ENCODE measurements at regions not wholly inside any gene's neighbourhood (a gene's known extent, or its start where the extent isn't known, plus 50 kb on each side); places are given as distances from the start of the nearest gene placed in this dataset.

- Histone ChIP-seq H3K4me1 (ENCODE audit: insufficient read depth, low read length) (no peaks in the 10 kb centered on the region), H3K27me3 (ENCODE audit: control insufficient read depth in 1 of 2, insufficient read depth in 2 of 2, low read length in 2 of 2) (no peaks in the 10 kb centered on the region), H3K36me3 (replicated peaks in 1 of 2; ENCODE audit: control insufficient read depth in 1 of 2, insufficient read depth in 2 of 2, low read length in 2 of 2) (no peaks in the 10 kb centered on the region), H3K27ac (ENCODE audit: extremely low read length, insufficient read depth, low read length) (no peak overlapping the region), H2AFZ (ENCODE audit: low read length) (no peak overlapping the region), H3K4me3 (replicated peaks in 1 of 3; ENCODE audit: insufficient read depth in 1 of 3, low read depth in 2 of 3, low read length in 3 of 3) (no peak overlapping the region), H3K9ac (ENCODE audit: insufficient read depth, low read depth, low read length) (no peak overlapping the region), H3K9me3 (ENCODE audit: low read length) (no peaks in the 10 kb centered on the region), H4K20me1 (ENCODE audit: insufficient read depth, low read length) (no peaks in the 10 kb centered on the region), H3K4me2 (ENCODE audit: low read depth, low read length) (no peak overlapping the region), H3K79me2 (ENCODE audit: insufficient read depth, low read length) (no peaks in the 10 kb centered on the region)
- POLR2A ChIA-PET = no interaction called here
- FAIRE-seq (no peak), ATAC-seq (no peak), DNase-seq (ENCODE audit: low spot score) (no peak)
- 0% methylated on average over 1 of the region's 1 CpG for WGBS (ENCODE audit: low lambda C conversion rate)
- CTCF ChIA-PET (ENCODE audit: low intra/inter-chr PET ratio, low total read pairs) = no interaction called here
- TF ChIP-seq POLR2A (IDR thresholded peaks at IDR 0.05; ENCODE audit: insufficient read depth in 1 of 2, low read depth in 2 of 2, low read length in 2 of 2) (no peak), MIXL1 (CRISPR knock-in tag; IDR thresholded peaks at IDR 0.05) (no peak), TIGD3 (CRISPR knock-in tag; IDR thresholded peaks at IDR 0.05; ENCODE audit: borderline replicate concordance) (no peak), BORCS8-MEF2B (CRISPR knock-in tag; IDR thresholded peaks at IDR 0.05) (no peak), LRRFIP1 (CRISPR knock-in tag; conservative IDR thresholded peaks at IDR 0.05) (no peak), ZNF782 (CRISPR knock-in tag; IDR thresholded peaks at IDR 0.05; ENCODE audit: borderline replicate concordance) (no peak), TFDP1 (CRISPR knock-in tag; IDR thresholded peaks at IDR 0.05; ENCODE audit: borderline replicate concordance) (no peak), ATRX (CRISPR knock-in tag; IDR thresholded peaks at IDR 0.05; ENCODE audit: borderline replicate concordance) (no peak), KDM3A (CRISPR knock-in tag; IDR thresholded peaks at IDR 0.05; ENCODE audit: low read depth) (no peak), IRX3 (CRISPR knock-in tag; IDR thresholded peaks at IDR 0.05; ENCODE audit: borderline replicate concordance, low read depth) (no peak), NFE2L1 (CRISPR knock-in tag; IDR thresholded peaks at IDR 0.05; ENCODE audit: borderline replicate concordance) (no peak), RFX3 (CRISPR knock-in tag; IDR thresholded peaks at IDR 0.05) (no peak), ZNF430 (CRISPR knock-in tag; IDR thresholded peaks at IDR 0.05) (no peak), DR1 (CRISPR knock-in tag; IDR thresholded peaks at IDR 0.05) (no peak), BHLHE40 (IDR thresholded peaks at IDR 0.05; ENCODE audit: low read length) (no peak), GMEB2 (CRISPR knock-in tag; IDR thresholded peaks at IDR 0.05; ENCODE audit: low read depth) (no peak), ZSCAN29 (CRISPR knock-in tag; conservative IDR thresholded peaks at IDR 0.05) (no peak), ZFP36L1 (CRISPR knock-in tag; IDR thresholded peaks at IDR 0.05) (no peak), KDM6A (CRISPR knock-in tag; IDR thresholded peaks at IDR 0.05; ENCODE audit: low read depth) (no peak)
- intact Hi-C loops (cut with micrococcal nuclease; ENCODE audit: unreplicated experiment) (no loop called here), in situ Hi-C loops (cut with HindIII; ENCODE audit: extremely low pct_ligation_motif_present, low pct_unique_long_range_greater_than_20kb) (no loop called here)
- no TSS peak for BruUV-seq (replicated peaks)
Measured at GRCh38 chr2:223181561-223181960, 129.6 kb downstream of the KCNE4 start.

Data from HepG2 (cell line).